ENCODE measurements at regions not wholly inside any gene's neighbourhood (a gene's known extent, or its start where the extent isn't known, plus 50 kb on each side); places are given as distances from the start of the nearest gene placed in this dataset.
"Not testable (repeated sequence)": the region's sequence is repeated elsewhere in the genome, so short reads cannot be mapped to it uniquely, and the experiment has no call there.

- H3K27ac Mint-ChIP-seq = no peak overlapping the region
- peaks cover 5% of the 10 kb centered on the region for H3K27me3 Mint-ChIP-seq
- H3K4me3 Mint-ChIP-seq = no peak overlapping the region
- no peaks in the 10 kb centered on the region for H3K4me1 Mint-ChIP-seq (ENCODE audit: low read depth)
- H3K9me3 Mint-ChIP-seq (ENCODE audit: low read depth) = no peaks in the 10 kb centered on the region
- peaks cover 10% of the 10 kb centered on the region for H3K36me3 Mint-ChIP-seq
Observed at GRCh38 chr2:31710121-31710520, 129.4 kb upstream of the SRD5A2 start.

DNA sequence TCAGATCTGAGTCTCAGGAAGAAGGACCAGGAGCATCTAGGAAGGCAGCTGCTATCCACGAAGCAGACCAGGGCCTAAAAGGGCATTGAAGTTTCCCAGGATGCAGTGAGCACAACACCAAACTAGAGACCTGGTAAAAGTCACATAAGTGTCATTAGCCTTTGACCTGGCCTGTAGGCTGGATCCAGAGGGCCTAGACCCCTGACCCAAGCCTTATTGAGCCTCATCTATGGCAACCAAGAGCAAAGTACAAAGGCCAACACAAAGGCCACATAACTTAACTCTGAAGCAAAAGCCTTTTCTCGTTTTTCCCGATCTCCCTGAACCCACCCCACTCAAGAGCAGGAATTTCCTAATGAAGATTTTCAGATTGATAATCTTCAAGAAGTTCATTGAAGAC lies 127.3 kb upstream of the SRD5A2 start:
- no peak overlapping the region for H3K4me3 Mint-ChIP-seq
- peaks cover under 1% of the 10 kb centered on the region for H3K9me3 Mint-ChIP-seq (ENCODE audit: low read depth)
- H3K36me3 Mint-ChIP-seq = peaks cover 6% of the 10 kb centered on the region
- no peak overlapping the region for H3K27ac Mint-ChIP-seq
- no peaks in the 10 kb centered on the region for H3K4me1 Mint-ChIP-seq (ENCODE audit: low read depth)
- peaks cover 5% of the 10 kb centered on the region for H3K27me3 Mint-ChIP-seq

DNA sequence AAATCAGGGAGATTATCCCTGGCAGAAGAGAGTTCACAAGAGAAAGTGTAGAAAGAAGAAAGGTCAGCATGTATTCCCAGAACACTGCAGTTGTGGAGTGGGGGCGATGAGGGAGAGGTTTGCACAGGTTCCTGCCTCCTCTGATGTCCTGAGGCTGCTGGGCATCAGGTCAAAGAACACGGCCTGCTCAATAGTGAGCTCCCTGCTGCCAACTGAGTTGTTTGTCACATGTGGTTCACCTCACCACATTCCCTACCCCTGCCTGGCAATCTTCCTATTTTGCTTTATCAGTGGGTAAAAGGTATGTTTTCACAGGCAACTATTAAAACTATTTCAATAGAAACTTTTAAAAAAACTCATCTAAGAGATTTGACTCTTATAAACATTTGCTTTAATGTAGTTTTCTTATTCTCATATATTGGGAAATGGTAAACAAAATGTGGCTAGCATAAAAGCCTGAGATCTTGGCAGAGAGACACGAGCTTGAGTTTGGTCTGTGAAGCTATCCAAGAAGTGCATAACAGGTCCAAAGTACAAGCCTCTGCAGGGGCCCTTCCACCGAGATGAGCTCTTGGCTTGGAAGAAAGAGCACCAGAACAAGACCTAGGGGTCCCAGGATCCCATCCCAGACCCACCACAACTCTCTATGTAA lies 123.9 kb upstream of the SRD5A2 start:
- H3K9me3 Mint-ChIP-seq (ENCODE audit: low read depth) = peaks cover 29% of the 10 kb centered on the region
- H3K4me1 Mint-ChIP-seq (ENCODE audit: low read depth) = no peaks in the 10 kb centered on the region
- no peak overlapping the region for H3K27ac Mint-ChIP-seq
- no peak overlapping the region for H3K4me3 Mint-ChIP-seq
- H3K27me3 Mint-ChIP-seq = peaks cover 6% of the 10 kb centered on the region
- H3K36me3 Mint-ChIP-seq = peaks cover 7% of the 10 kb centered on the region

- Mint-ChIP-seq H3K4me1 (ENCODE audit: low read depth) (no peaks in the 10 kb centered on the region), H3K36me3 (peaks cover 11% of the 10 kb centered on the region), H3K4me3 (no peak overlapping the region), H3K27ac (no peak overlapping the region), H3K27me3 (peaks cover 5% of the 10 kb centered on the region), H3K9me3 (ENCODE audit: low read depth) (peaks cover 35% of the 10 kb centered on the region)
Observed at GRCh38 chr2:31703253-31703652, 122.5 kb upstream of the SRD5A2 start.

- Mint-ChIP-seq H3K4me1 (ENCODE audit: low read depth) (no peaks in the 10 kb centered on the region), H3K36me3 (peaks cover 28% of the 10 kb centered on the region), H3K27ac (no peak overlapping the region), H3K9me3 (ENCODE audit: low read depth) (peaks cover 64% of the 10 kb centered on the region), H3K27me3 (peaks cover 1% of the 10 kb centered on the region), H3K4me3 (no peak overlapping the region)
Observed at GRCh38 chr2:31698722-31699121, 118.0 kb upstream of the SRD5A2 start.

- peaks cover 1% of the 10 kb centered on the region for H3K27me3 Mint-ChIP-seq
- peaks cover 36% of the 10 kb centered on the region for H3K36me3 Mint-ChIP-seq
- no peak overlapping the region for H3K4me3 Mint-ChIP-seq
- H3K4me1 Mint-ChIP-seq (ENCODE audit: low read depth) = no peaks in the 10 kb centered on the region
- H3K9me3 Mint-ChIP-seq (ENCODE audit: low read depth) = peaks cover 52% of the 10 kb centered on the region
- H3K27ac Mint-ChIP-seq = no peak overlapping the region
Observed at GRCh38 chr2:31696068-31696467, 115.3 kb upstream of the SRD5A2 start.

DNA sequence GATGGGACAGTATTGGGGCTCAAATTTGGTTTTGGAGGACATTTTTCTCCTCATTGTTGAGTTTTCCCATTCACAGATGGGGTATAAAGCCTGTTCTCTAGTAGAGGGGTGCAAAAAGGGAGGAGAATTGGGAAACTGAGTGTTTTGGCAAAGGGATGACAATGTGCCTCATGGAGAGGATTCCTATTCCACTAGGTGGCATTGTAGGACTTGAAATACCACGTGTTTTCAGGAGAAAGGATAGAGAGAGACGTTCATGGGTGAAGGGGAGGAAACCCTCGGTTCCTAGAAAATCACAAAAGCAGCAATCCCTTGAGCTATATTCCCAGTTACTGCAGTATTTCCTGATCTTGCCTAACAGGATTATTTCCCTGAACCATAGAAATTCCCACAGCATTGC lies 113.7 kb upstream of the SRD5A2 start:
- Mint-ChIP-seq H3K4me3 (no peak overlapping the region), H3K4me1 (ENCODE audit: low read depth) (no peaks in the 10 kb centered on the region), H3K9me3 (ENCODE audit: low read depth) (peaks cover 39% of the 10 kb centered on the region), H3K27me3 (no peaks in the 10 kb centered on the region), H3K36me3 (peaks cover 30% of the 10 kb centered on the region), H3K27ac (no peak overlapping the region)

- peaks cover 28% of the 10 kb centered on the region for H3K36me3 Mint-ChIP-seq
- H3K27me3 Mint-ChIP-seq = no peaks in the 10 kb centered on the region
- H3K4me1 Mint-ChIP-seq (ENCODE audit: low read depth) = no peaks in the 10 kb centered on the region
- H3K4me3 Mint-ChIP-seq = no peak overlapping the region
- H3K27ac Mint-ChIP-seq = no peak overlapping the region
- H3K9me3 Mint-ChIP-seq (ENCODE audit: low read depth) = peaks cover 38% of the 10 kb centered on the region
Observed at GRCh38 chr2:31693882-31694281, 113.1 kb upstream of the SRD5A2 start.

GRCh38 chr2:31688282-31688681 lies 107.5 kb upstream of the SRD5A2 start:
- peaks cover 14% of the 10 kb centered on the region for H3K36me3 Mint-ChIP-seq
- H3K9me3 Mint-ChIP-seq (ENCODE audit: low read depth) = peaks cover 19% of the 10 kb centered on the region
- H3K4me1 Mint-ChIP-seq (ENCODE audit: low read depth) = no peaks in the 10 kb centered on the region
- H3K27me3 Mint-ChIP-seq = peaks cover 10% of the 10 kb centered on the region
- no peak overlapping the region for H3K27ac Mint-ChIP-seq
- no peak overlapping the region for H3K4me3 Mint-ChIP-seq

- not testable (repeated sequence) for H3K4me1 Mint-ChIP-seq (ENCODE audit: low read depth); H3K27ac Mint-ChIP-seq; H3K4me3 Mint-ChIP-seq; H3K36me3 Mint-ChIP-seq
- peaks cover 17% of the 10 kb centered on the region for H3K27me3 Mint-ChIP-seq
- H3K9me3 Mint-ChIP-seq (ENCODE audit: low read depth) = peaks cover 25% of the 10 kb centered on the region
Observed at GRCh38 chr2:31683506-31683905, 102.8 kb upstream of the SRD5A2 start.

DNA sequence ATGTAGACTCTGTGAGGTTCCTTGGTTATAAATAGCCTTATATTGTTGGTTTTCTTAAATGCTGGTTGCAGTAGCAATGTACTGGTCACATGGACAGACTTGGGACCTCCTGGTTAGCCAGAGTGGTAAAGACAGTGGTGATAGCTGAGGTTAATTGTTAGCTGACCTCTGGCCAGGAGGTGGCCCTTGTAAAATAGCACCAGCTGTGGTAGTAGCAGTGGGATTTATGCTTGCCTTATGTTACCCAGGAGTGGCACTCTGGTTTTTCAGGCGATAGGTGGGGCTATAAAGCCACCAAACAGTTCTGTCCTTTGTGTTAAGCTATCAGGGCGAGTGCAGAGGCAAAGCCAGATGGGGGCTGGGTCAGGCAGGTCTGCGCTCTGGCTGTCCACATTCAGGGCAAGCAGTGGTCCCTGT lies 94.8 kb upstream of the SRD5A2 start:
- peaks cover 4% of the 10 kb centered on the region for H3K36me3 Mint-ChIP-seq
- H3K4me3 Mint-ChIP-seq = no peak overlapping the region
- peaks cover 4% of the 10 kb centered on the region for H3K27me3 Mint-ChIP-seq
- H3K4me1 Mint-ChIP-seq (ENCODE audit: low read depth) = no peaks in the 10 kb centered on the region
- peaks cover 18% of the 10 kb centered on the region for H3K9me3 Mint-ChIP-seq (ENCODE audit: low read depth)
- H3K27ac Mint-ChIP-seq = no peak overlapping the region

- H3K4me3 Mint-ChIP-seq = no peak overlapping the region
- H3K27me3 Mint-ChIP-seq = peaks cover 4% of the 10 kb centered on the region
- peaks cover 28% of the 10 kb centered on the region for H3K9me3 Mint-ChIP-seq (ENCODE audit: low read depth)
- no peaks in the 10 kb centered on the region for H3K4me1 Mint-ChIP-seq (ENCODE audit: low read depth)
- H3K27ac Mint-ChIP-seq = no peak overlapping the region
- peaks cover 4% of the 10 kb centered on the region for H3K36me3 Mint-ChIP-seq
Observed at GRCh38 chr2:31674446-31674845, 93.7 kb upstream of the SRD5A2 start.

DNA sequence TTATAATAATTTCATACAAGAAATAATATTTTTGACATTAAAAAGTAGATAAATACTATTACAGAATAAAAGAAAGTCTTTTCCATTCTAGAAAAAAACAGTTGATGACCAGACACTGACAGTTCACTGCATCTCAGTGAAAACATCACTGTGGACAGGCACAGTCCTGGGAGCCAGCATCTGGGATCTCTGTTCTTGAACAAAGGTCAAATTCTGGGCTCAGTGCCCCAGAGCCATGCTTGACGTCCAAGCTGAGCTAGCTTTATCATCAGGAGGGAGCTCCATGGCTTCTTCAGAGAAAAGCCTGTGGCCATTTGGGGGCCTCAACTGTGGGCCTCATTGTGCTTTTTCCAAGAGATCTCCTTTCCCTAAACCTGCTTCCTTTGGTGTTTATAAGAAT lies 86.1 kb upstream of the SRD5A2 start:
- Mint-ChIP-seq H3K36me3 (no peaks in the 10 kb centered on the region), H3K27ac (no peak overlapping the region), H3K4me3 (no peak overlapping the region), H3K27me3 (peaks cover 3% of the 10 kb centered on the region), H3K9me3 (ENCODE audit: low read depth) (peaks cover 17% of the 10 kb centered on the region), H3K4me1 (ENCODE audit: low read depth) (no peaks in the 10 kb centered on the region)

- Mint-ChIP-seq H3K27me3 (peaks cover 3% of the 10 kb centered on the region), H3K4me3 (no peak overlapping the region), H3K9me3 (ENCODE audit: low read depth) (peaks cover 8% of the 10 kb centered on the region), H3K36me3 (no peaks in the 10 kb centered on the region), H3K27ac (no peak overlapping the region), H3K4me1 (ENCODE audit: low read depth) (no peaks in the 10 kb centered on the region)
Observed at GRCh38 chr2:31664949-31665724, 84.4 kb upstream of the SRD5A2 start.

DNA sequence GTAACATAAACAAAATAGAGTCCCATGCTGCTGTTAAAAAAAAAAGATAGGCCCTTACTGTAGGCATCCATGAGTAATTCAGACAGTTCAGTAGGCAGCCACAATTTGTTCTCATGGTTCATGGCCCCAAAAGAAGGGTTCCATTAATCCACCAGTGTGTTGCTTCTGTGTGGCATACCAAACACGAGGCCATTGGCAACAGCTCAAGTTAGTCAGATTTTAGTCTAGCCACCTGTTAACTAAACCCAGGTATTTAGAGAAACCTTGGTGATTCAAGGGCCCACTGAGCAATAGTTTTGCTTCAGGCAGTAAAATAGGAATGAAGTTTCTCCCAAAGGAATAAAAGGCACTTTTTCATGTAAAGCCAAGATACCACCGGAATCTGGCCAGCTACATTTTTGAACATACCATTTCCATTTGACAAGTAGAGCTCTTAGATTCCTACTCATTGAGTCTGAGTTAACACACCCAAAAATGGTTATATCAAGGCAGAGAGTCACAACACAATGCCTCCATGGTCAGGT lies 80.1 kb upstream of the SRD5A2 start:
- Mint-ChIP-seq H3K27me3 (peaks cover 6% of the 10 kb centered on the region), H3K9me3 (ENCODE audit: low read depth) (no peaks in the 10 kb centered on the region), H3K36me3 (no peaks in the 10 kb centered on the region), H3K4me3 (no peak overlapping the region), H3K27ac (no peak overlapping the region), H3K4me1 (ENCODE audit: low read depth) (no peaks in the 10 kb centered on the region)

Data from activated naive CD8-positive, alpha-beta T cell (primary cell).